IMR-90 (cell line): ENCODE measurements at regions not wholly inside any gene's neighbourhood (a gene's known extent, or its start where the extent isn't known, plus 50 kb on each side); places are given as distances from the start of the nearest gene placed in this dataset.

Experiments
- ATAC-seq: fragments of 200-7000 bp; cut with Tn5 transposase; 2 replicates; pipeline ENCODE4 v1.9.1; 2020; ENCODE audit warnings: low read depth, mild to moderate bottlenecking, moderate library complexity
- BruUV-seq: library from RNA; stranded (reverse); fragments of 400-500 nt; replicated peaks from 2 replicates; lab custom pipeline; 2021; lab: Mats Ljungman, UMichigan
- CTCF ChIA-PET: fragments of 300-600 bp; formaldehyde crosslinking; extraction: SDS; loops from one replicate; lab custom pipeline; 2021; ENCODE audit warnings: antibody characterized with exemption; lab: Yijun Ruan, JAX
- POLR2A ChIA-PET: fragments of 300-600 bp; sonication (Branson Sonifier 250); formaldehyde crosslinking; loops from one replicate; lab custom pipeline; 2022; ENCODE audit warnings: antibody characterized with exemption; ENCODE audit not compliant: unreplicated experiment; lab: Charles Lee
- DNase-seq: peaks from one replicate; pipeline ENCODE4 v3.0.0; 2013
- H2AFZ ChIP-seq: replicated peaks from 2 replicates; pipeline ENCODE3; 2013; ENCODE audit warnings: low read length, mild to moderate bottlenecking; ENCODE audit not compliant: poor library complexity
- H2AK5ac ChIP-seq: 2 replicates; pipeline ENCODE4 v1.6.1; 2013; ENCODE audit warnings: low read depth, low read length, inconsistent platforms
- H2AK9ac ChIP-seq: replicated peaks from 2 replicates; pipeline ENCODE3; 2013; ENCODE audit warnings: mild to moderate bottlenecking, low read depth, low read length, moderate library complexity; ENCODE audit not compliant: poor library complexity
- H2BK120ac ChIP-seq: 2 replicates; pipeline ENCODE4 v1.6.1; 2013; ENCODE audit warnings: low read depth, low read length, inconsistent platforms
- H2BK15ac ChIP-seq: 3 replicates; pipeline ENCODE4 v1.6.1; 2013; ENCODE audit warnings: low read depth, low read length, inconsistent platforms
- H2BK20ac ChIP-seq: 2 replicates; pipeline ENCODE4 v1.6.1; 2013; ENCODE audit warnings: low read depth, mild to moderate bottlenecking, inconsistent platforms, low read length, moderate library complexity
- H2BK5ac ChIP-seq: 2 replicates; pipeline ENCODE4 v1.6.1; 2013; ENCODE audit warnings: mild to moderate bottlenecking, low read depth, low read length, inconsistent platforms; ENCODE audit not compliant: poor library complexity, severe bottlenecking
- H3K14ac ChIP-seq: replicated peaks from 2 replicates; pipeline ENCODE4 v1.6.1; 2013; ENCODE audit warnings: low read depth, low read length, inconsistent platforms
- H3K18ac ChIP-seq: 2 replicates; pipeline ENCODE4 v1.6.1; 2013; ENCODE audit warnings: low read depth, low read length, control low read depth
- H3K23ac ChIP-seq: 2 replicates; pipeline ENCODE4 v1.6.1; 2013; ENCODE audit warnings: low read depth, low read length, inconsistent platforms
- H3K27ac ChIP-seq: 2 replicates; pipeline ENCODE4 v1.5.1; 2013; ENCODE audit warnings: mild to moderate bottlenecking, control low read depth, low read length; ENCODE audit not compliant: insufficient read depth
- H3K27me3 ChIP-seq: 2 replicates; pipeline ENCODE4 v1.6.1; 2013; ENCODE audit warnings: low read length; ENCODE audit not compliant: control insufficient read depth, insufficient read depth
- H3K36me3 ChIP-seq: 2 replicates; pipeline ENCODE4 v1.6.1; 2013; ENCODE audit warnings: low read length, mixed read lengths; ENCODE audit not compliant: control insufficient read depth, insufficient read depth
- H3K4ac ChIP-seq: 2 replicates; pipeline ENCODE4 v1.6.1; 2013; ENCODE audit warnings: low read depth, low read length, inconsistent platforms
- H3K4me1 ChIP-seq: 2 replicates; pipeline ENCODE4 v1.6.1; 2013; ENCODE audit warnings: low read length, mixed read lengths; ENCODE audit not compliant: control insufficient read depth, insufficient read depth
- H3K4me2 ChIP-seq: 2 replicates; pipeline ENCODE4 v1.6.1; 2013; ENCODE audit warnings: low read depth, mild to moderate bottlenecking, control low read depth, low read length, moderate library complexity
- H3K4me3 ChIP-seq: 2 replicates; pipeline ENCODE4 v1.5.1; 2013; ENCODE audit warnings: low read depth, mild to moderate bottlenecking, control low read depth, low read length, moderate library complexity; ENCODE audit not compliant: insufficient read depth
- H3K56ac ChIP-seq: 2 replicates; pipeline ENCODE4 v1.6.1; 2013; ENCODE audit warnings: low read length, inconsistent platforms; ENCODE audit not compliant: insufficient read depth; ENCODE audit errors: extremely low read depth
- H3K79me1 ChIP-seq, 2 experiments: 2 replicates each; pipeline ENCODE4 v1.6.1; 2013; ENCODE audit warnings: low read length in 2 of 2, inconsistent platforms in 1 of 2, low read depth in 1 of 2
- H3K9ac ChIP-seq: 2 replicates; pipeline ENCODE4 v1.6.1; 2013; ENCODE audit warnings: low read depth, low read length, control low read depth
- H3K9me1 ChIP-seq: 2 replicates; pipeline ENCODE4 v1.6.1; 2013; ENCODE audit warnings: low read length, inconsistent platforms; ENCODE audit not compliant: insufficient read depth
- H3K9me3 ChIP-seq: 2 replicates; pipeline ENCODE4 v1.6.1; 2013; ENCODE audit warnings: low read length; ENCODE audit not compliant: control insufficient read depth, insufficient read depth
- H4K20me1 ChIP-seq: 2 replicates; pipeline ENCODE4 v1.6.1; 2013; ENCODE audit warnings: low read length, inconsistent platforms; ENCODE audit not compliant: insufficient read depth
- H4K5ac ChIP-seq: 2 replicates; pipeline ENCODE4 v1.6.1; 2013; ENCODE audit warnings: mild to moderate bottlenecking, low read depth, low read length, control low read depth
- H4K8ac ChIP-seq, 2 experiments: 2 replicates each; pipeline ENCODE4 v1.6.1; 2013; ENCODE audit warnings: low read depth in 2 of 2, low read length in 2 of 2, control low read depth in 1 of 2, inconsistent platforms in 1 of 2
- H4K91ac ChIP-seq: 2 replicates; pipeline ENCODE4 v1.6.1; 2013; ENCODE audit warnings: low read depth, low read length, inconsistent platforms; ENCODE audit not compliant: insufficient read depth
- CEBPB ChIP-seq: IDR thresholded peaks from 2 replicates; pipeline ENCODE4 v1.6.1; 2012; ENCODE audit warnings: low read depth, low read length, improper control_type of control experiment
- CHD1 ChIP-seq: IDR thresholded peaks from 2 replicates; pipeline ENCODE4 v1.6.1; 2012; ENCODE audit warnings: low read depth, low read length, improper control_type of control experiment
- CTCF ChIP-seq: conservative IDR thresholded peaks from 2 replicates; pipeline ENCODE4 v1.5.1; 2012; ENCODE audit warnings: mild to moderate bottlenecking, low read depth, low read length, improper control_type of control experiment
- ELK1 ChIP-seq: fragments of 150-350 bp; IDR thresholded peaks from 2 replicates; pipeline ENCODE4 v1.6.1; 2016; ENCODE audit warnings: low read depth, mild to moderate bottlenecking, low read length, moderate library complexity, borderline replicate concordance
- FOS ChIP-seq: fragments of 150-350 bp; IDR thresholded peaks from 2 replicates; pipeline ENCODE4 v1.6.1; 2016; ENCODE audit warnings: low read depth, low read length
- MAFK ChIP-seq: IDR thresholded peaks from 2 replicates; pipeline ENCODE4 v1.6.1; 2012; ENCODE audit warnings: low read depth, low read length, improper control_type of control experiment
- MAZ ChIP-seq: IDR thresholded peaks from 2 replicates; pipeline ENCODE4 v1.6.1; 2012; ENCODE audit warnings: low read depth, mild to moderate bottlenecking, low read length, improper control_type of control experiment, moderate library complexity, borderline replicate concordance
- MXI1 ChIP-seq: IDR thresholded peaks from 2 replicates; pipeline ENCODE4 v1.6.1; 2012; ENCODE audit warnings: low read depth, mild to moderate bottlenecking, low read length, moderate library complexity, borderline replicate concordance
- NFE2L2 ChIP-seq: fragments of 150-350 bp; IDR thresholded peaks from 2 replicates; pipeline ENCODE4 v1.6.1; 2016; ENCODE audit warnings: low read depth, mild to moderate bottlenecking, low read length
- POLR2A ChIP-seq: IDR thresholded peaks from 2 replicates; pipeline ENCODE4 v1.6.1; 2012; ENCODE audit warnings: mild to moderate bottlenecking, low read depth, low read length
- RAD21 ChIP-seq: IDR thresholded peaks from 2 replicates; pipeline ENCODE4 v1.6.1; 2012; ENCODE audit warnings: low read length, improper control_type of control experiment
- RCOR1 ChIP-seq: IDR thresholded peaks from 2 replicates; pipeline ENCODE4 v1.6.1; 2012; ENCODE audit warnings: mild to moderate bottlenecking, low read length, improper control_type of control experiment; ENCODE audit not compliant: insufficient replicate concordance
- RFX5 ChIP-seq: IDR thresholded peaks from 2 replicates; pipeline ENCODE4 v1.8.0; 2012; ENCODE audit warnings: low read depth, mild to moderate bottlenecking, low read length, moderate library complexity
- dilution Hi-C: fragments of 300-500 bp; cut with HindIII; formaldehyde crosslinking; loops from one replicate; pipeline ENCODE4 v1.14.3; 2018; ENCODE audit warnings: low sequenced_read_pairs; ENCODE audit not compliant: unreplicated experiment
- in situ Hi-C: fragments of 300-500 bp; cut with MboI; formaldehyde crosslinking; loops from 3 replicates; pipeline ENCODE4 v1.14.3; 2019; ENCODE audit warnings: low sequenced_read_pairs, inconsistent platforms, mixed read lengths
- intact Hi-C: fragments of 100-400 bp; cut with micrococcal nuclease; formaldehyde crosslinking; loops from 2 replicates; pipeline ENCODE4 v1.10.0; 2022
- TF ChIP-seq, protein P1 (sequence below): fragments of 150-350 bp; IDR thresholded peaks from 2 replicates; pipeline ENCODE4 v1.6.1; 2017; ENCODE audit warnings: mild to moderate bottlenecking, antibody characterized with exemption, low read length, low read depth

- CTCF ChIA-PET = interaction anchor here (1.0 kb wide), 1 partner anchor 649 kb away, joined by 4 read pairs; no protein-coding TSS in a partner anchor
Measured at GRCh38 chr1:199404976-199405375, 622.5 kb upstream of the NR5A2 start.

More at GRCh38 chr1:199404976-199405375, 622.5 kb upstream of the NR5A2 start:
- peak overlapping the region; percentile 89 for H2BK5ac ChIP-seq
- POLR2A ChIA-PET = interaction anchor here (0.6 kb wide), 1 partner anchor 42 kb away, joined by 5 read pairs; no protein-coding TSS in a partner anchor
- H4K20me1 ChIP-seq = no peaks in the 10 kb centered on the region
- no peak overlapping the region for H2AFZ ChIP-seq
- H3K4me2 ChIP-seq = no peak overlapping the region; the same call in 1 of the 2 replicates
- no peaks in the 10 kb centered on the region for H3K36me3 ChIP-seq
- H2BK15ac ChIP-seq = no peak overlapping the region
- peak; percentile 38 for ATAC-seq
- TF ChIP-seq NFE2L2 (no peak), CTCF (no peak), RAD21 (no peak), FOS (no peak), MAZ (no peak), ELK1 (no peak), RFX5 (no peak), CEBPB (no peak), CHD1 (no peak), POLR2A (no peak), MAFK (no peak), RCOR1 (no peak), MXI1 (no peak)
- TF ChIP-seq, protein P1, sequence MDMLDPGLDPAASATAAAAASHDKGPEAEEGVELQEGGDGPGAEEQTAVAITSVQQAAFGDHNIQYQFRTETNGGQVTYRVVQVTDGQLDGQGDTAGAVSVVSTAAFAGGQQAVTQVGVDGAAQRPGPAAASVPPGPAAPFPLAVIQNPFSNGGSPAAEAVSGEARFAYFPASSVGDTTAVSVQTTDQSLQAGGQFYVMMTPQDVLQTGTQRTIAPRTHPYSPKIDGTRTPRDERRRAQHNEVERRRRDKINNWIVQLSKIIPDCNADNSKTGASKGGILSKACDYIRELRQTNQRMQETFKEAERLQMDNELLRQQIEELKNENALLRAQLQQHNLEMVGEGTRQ = no peak
- no peak overlapping the region for H3K56ac ChIP-seq
- H3K4me1 ChIP-seq = peaks cover 4% of the 10 kb centered on the region
- H4K91ac ChIP-seq = no peak overlapping the region
- BruUV-seq = no TSS peak
- peak; percentile 70 for DNase-seq
- no peak overlapping the region for H2AK5ac ChIP-seq
- no peak overlapping the region for H3K9ac ChIP-seq
- in situ Hi-C loops = no loop called here
- H3K4ac ChIP-seq = no peak overlapping the region; the same call in 1 of the 2 replicates
- no peaks in the 10 kb centered on the region for H3K79me1 ChIP-seq
- no peak overlapping the region; the same call in 1 of the 2 replicates for H3K14ac ChIP-seq
- H2AK9ac ChIP-seq = no peak overlapping the region
- H2BK20ac ChIP-seq = peak overlapping the region; percentile 69; the same call in 1 of the 2 replicates
- H3K23ac ChIP-seq = peak overlapping the region; percentile 12; the same call in 1 of the 2 replicates
- H4K5ac ChIP-seq = peak overlapping the region; percentile 55; the same call in 1 of the 2 replicates
- dilution Hi-C loops = no loop called here
- no peaks in the 10 kb centered on the region; the same call in 1 of the 2 replicates for H3K9me3 ChIP-seq
- no peaks in the 10 kb centered on the region for H3K27me3 ChIP-seq
- intact Hi-C loops = loop anchor here (10.0 kb wide), 1 partner anchor 130 kb away; no protein-coding TSS in a partner anchor
- peak overlapping the region in 1 of 2 experiments; percentile 31; a peak in 1 of 4 replicates for H4K8ac ChIP-seq
- H3K9me1 ChIP-seq = no peaks in the 10 kb centered on the region
- peak overlapping the region; percentile 57 for H2BK120ac ChIP-seq
- no peak overlapping the region for H3K27ac ChIP-seq
- H3K18ac ChIP-seq = peak overlapping the region; percentile 60; the same call in 1 of the 2 replicates
- H3K4me3 ChIP-seq = no peak overlapping the region
